GM18502 (cell line): ENCODE measurements at regions not wholly inside any gene's neighbourhood (a gene's known extent, or its start where the extent isn't known, plus 50 kb on each side); places are given as distances from the start of the nearest gene placed in this dataset.
"Not testable (repeated sequence)": the region's sequence is repeated elsewhere in the genome, so short reads cannot be mapped to it uniquely, and the experiment has no call there.

Source experiments
- ATAC-seq: cut with Tn5 transposase; IDR thresholded peaks from one replicate; pipeline ENCODE4 v1.9.1; 2021; ENCODE audit warnings: mild to moderate bottlenecking; ENCODE audit not compliant: unreplicated experiment, poor library complexity

DNA sequence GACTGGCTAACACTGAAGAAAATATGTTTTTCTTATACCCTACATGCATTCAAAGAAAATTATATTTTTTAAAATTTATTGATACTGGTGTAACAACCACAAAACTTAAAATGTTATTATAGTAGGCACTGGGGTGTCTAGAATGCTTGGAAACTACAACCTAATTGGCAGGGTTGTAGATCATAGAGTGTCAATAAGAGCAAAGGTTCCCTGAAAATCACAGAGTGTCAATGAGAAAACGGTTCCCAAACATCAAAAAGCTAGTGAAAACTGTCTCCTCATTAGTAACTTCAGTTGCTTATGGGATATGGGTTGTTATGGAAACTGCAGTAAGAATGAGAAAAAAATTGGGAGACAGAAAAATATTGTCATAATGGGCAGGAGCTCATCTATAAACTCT, 214.4 kb upstream of the CCNG1 start:
- no peak for ATAC-seq

DNA sequence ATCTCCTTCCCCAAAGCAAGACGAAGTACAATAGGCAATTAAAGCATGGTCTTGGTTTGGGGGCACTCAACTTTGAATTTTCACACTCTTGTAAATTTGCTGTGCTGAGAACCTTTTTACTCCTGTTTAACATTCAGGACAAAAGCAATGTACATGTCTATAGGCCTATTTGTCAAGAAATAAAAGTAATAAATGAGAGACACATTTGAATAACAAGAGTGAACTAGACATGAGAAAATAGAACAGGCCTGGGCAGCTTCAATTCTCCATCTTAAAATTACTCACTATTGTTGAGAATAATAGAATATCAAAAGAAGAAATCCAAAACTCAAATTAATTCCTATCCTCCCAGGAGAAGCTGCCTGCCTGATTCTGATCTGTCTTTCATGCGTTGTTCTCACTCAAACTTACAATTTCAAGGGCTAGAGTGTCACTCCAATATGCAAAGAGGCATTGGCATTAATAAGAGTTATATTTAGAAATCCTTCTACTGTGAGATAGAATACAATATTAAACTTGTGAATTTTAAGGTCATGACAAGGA, 192.9 kb upstream of the CCNG1 start:
- no peak for ATAC-seq

DNA sequence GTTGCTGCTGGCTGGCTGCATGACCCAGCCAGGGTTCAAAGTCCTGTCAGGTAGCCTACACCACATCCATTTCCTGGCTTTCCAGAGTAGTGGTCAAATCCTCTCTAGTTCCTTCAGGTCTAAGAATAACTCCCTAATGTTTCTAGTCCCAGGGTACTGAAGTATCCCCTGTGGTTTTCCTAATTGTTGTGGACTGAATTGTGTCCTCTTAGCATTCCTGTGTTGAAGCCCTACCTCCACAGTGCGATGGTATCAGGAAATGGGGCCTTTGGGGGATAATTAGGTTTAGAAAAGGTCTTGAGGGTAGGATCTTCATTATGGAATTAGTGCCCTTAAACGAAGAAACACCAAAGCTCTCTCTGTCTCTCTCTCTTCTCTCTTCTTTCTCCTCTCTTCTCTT, 191.8 kb upstream of the CCNG1 start:
- ATAC-seq, result no peak

DNA sequence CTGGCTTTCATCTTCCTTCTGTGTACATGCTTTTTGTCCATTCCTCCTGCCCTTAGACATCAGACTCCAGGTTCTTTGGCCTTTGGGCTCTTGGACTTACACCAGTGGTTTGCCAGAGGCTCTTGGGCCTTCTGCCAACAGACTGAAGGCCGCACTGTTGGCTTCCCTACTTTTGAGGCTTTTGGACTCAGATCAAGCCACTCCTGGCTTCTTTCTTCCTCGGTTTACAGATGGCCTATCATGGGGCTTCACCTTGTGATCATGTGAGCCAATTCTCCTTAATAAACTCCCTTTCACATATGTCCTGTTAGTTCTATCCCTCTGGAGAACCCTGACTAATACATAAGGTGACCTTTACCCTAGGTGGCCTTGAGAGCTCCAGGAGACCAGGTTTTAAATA, 189.1 kb upstream of the CCNG1 start:
- ATAC-seq, result no peak

DNA sequence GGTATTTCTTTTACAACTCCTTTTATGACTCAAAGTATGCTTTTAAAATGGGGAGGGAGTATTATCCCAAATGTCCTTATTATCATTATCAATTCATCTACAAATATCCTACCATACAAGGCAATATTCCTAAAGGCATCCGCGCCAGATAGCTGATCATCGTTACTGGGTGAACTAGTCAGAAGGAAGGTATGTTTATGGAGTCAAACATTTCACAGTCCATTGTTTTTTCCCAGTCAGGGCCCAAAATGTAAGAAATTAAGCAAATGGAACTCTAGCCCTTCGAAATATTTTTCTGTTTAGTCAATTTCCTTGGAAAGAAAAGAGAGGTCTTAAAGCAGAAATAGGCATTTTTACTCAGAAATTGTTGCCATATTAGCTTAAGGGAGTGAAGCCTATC, 188.5 kb upstream of the CCNG1 start:
- no peak for ATAC-seq

DNA sequence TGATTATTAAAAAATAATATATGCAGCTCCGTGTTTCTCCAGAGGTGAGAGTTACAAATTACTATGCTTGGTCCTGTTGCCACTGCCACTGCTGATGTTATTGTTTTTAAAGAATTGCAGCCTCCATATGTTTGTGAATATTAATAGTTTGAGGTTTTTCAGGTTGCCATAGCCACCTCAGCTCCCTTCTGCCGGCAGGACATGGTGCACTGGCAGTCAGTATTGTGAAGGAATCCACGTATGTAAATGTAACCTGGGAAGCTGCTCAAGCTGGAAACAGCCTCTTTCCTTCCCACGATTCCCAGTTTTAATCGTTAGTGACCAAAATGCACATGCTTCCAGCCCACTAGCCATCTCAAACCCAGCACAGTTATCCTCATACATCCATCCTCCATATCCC, 184.4 kb upstream of the CCNG1 start:
- no peak for ATAC-seq

DNA sequence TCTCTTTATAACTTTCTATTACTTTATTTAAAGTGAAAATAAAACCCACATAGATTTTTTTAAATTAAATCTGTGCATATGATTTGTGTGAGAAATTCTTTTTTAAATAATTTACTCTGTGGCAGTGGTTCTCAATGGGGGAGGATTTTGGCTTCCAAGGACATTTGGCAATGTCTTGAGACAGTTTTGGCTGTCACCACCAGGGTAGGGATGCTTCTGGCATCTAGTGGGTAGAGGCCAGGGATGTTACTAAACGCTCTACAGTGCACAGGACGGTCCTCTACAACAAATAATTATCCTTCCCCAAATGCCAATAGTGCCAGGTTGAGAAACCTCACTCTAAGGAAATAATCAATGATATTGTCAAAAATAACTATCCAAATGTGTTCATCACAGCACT, 177.9 kb upstream of the CCNG1 start:
- no peak for ATAC-seq

DNA sequence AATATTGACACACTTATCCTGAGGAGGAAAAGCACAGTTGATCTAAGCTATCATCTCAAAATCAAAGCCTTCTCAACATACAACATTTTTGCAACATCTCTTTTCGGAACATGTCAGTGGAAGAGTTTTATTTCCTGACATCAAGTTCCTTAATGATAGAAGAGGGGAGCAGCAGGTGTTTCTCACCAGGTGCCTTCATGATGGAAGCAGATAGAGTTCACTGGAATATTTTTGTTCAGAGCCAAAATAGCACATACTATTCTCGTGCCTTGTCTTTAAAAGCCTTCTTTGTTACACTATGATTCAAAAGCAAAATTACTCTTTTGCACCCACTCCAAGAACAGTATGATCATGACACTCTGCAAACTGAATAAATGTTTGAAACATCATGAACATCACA, 176.9 kb upstream of the CCNG1 start:
- ATAC-seq, result no peak

DNA sequence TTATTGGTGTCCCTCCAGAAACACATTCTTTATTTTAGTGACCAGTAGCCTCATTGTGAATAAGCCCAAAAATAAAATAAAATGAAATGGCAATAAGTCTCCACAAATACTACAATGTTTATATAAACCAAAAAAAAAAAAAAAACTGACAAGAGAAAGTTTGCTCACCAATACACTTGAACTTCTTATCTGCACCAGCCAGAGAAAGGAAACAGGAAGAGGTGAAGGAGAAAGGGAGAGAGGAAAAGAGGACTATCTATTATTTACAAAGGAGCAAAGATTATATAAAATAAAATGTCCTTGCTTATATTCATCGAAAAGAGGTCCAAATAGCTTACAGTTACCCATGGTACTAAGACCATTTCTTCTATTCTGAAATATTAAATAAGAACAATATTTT, 176.4 kb upstream of the CCNG1 start:
- no peak for ATAC-seq

DNA sequence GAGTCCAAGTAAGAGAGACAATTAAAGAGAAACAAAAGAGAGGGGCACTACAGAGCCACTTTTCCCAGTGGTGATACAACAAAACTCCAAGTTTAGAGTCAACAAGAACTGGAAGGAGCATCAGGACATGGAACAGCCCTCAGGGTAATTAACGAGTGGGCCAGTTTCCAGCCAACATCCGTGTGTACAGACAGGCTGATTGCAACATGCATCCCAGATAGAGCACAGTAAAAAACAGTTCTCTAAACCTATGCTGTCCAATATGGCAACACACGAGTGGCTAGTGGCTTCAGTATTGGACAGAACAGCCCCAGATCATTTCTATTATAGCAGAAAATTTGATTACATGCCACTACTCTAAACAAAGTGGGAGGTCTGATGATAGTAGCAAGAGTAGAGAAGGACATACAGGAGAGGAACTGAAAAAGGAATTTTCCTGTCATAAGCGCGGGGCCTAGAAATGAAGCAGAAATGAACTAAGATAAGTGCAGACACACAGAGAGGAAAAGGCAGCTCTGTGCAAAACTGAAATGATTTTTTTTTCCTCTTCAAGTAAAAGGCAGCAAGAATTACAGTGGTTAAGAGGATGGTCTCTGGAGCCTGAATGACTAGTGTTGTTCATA, 175.6 kb upstream of the CCNG1 start:
- no peak for ATAC-seq

DNA sequence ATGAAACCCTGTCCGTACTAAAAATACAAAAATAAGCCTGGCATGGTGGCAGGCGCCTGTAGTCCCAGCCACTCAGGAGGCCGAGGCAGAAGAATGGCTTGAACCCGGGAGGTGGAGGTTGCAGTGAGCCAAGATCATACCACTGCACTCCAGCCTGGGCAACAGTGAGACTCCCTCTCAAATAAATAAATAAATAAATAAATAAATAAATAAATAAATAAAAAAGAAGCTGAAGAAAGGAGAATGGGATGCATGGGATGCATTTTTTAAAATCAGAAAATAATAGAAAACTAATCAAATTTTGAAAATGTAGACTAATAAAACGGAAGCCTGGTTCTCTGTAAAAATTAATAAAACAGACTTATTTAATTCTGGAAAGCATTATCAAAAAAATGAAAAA, 171.1 kb upstream of the CCNG1 start:
- ATAC-seq, result not testable (repeated sequence)

DNA sequence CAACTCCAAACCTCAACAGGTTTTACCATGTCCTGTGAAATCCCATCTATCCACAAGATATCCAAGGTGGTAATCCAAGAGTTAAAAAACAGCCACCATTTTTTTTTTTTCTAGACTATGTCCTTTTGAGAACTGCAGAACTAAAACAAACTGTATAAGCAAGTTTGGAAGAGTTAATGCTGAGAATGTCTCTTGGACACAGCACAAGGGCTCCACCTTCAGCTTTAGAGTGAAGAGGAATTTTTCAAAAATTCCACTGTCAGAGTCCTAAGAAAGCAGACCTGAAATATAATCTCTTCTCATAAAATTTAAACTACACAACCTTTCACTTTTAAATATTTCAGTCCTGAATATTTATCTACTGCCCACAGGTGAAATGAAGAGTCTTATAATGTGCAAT, 167.8 kb upstream of the CCNG1 start:
- ATAC-seq, result no peak

DNA sequence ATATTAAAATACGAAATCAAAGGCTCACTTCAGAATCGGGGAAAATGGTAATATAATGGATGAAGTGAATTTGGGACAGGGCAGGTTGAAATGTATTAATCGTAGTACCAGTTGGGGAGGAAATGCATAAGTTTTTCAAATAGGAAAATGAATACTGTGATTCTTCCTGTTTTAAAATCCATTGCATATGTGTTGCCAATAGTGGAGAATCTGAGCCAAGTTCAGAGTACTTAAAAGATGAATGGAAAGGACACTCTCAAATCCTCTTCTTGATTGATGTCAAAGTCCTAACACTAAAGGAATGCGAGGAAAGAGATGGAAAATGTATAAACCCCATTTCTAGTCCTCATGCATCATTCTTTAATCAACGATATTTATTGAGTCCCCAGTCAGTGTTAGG, 160.9 kb upstream of the CCNG1 start:
- ATAC-seq, result no peak

DNA sequence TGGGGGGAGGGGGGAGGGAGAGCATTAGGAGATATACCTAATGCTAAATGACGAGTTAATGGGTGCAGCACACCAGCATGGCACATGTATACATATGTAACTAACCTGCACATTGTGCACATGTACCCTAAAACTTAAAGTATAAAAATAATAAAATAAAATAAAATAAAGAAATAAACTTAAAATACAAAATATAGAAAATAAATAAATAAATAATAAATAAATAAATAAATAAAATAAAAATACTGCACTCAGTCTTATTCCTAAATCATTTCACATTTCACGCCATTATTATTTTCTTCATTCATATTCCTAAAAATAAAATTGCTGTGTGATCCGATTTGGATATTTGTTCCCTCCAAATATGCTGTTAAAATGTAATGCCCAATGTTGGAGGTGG, 156.5 kb upstream of the CCNG1 start:
- ATAC-seq, result not testable (repeated sequence)

DNA sequence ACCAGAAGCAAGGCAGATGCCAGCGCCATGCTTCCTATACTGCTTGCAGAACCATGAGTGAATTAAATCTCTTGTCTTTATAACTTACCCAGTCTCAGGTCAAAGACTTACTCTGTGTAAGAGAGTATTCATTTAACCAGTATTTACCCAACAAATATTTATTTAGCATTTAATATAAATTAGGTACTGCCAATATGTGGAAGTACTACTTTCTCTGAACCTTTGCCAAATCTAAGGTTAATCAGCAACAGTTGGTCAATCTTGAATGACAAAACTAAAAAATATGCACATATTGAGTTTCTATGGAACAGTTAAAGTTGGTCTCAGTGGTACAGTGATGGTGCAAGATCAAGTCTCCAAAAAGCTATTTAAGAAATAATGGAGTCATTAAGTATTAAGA, 155.9 kb upstream of the CCNG1 start:
- no peak for ATAC-seq

DNA sequence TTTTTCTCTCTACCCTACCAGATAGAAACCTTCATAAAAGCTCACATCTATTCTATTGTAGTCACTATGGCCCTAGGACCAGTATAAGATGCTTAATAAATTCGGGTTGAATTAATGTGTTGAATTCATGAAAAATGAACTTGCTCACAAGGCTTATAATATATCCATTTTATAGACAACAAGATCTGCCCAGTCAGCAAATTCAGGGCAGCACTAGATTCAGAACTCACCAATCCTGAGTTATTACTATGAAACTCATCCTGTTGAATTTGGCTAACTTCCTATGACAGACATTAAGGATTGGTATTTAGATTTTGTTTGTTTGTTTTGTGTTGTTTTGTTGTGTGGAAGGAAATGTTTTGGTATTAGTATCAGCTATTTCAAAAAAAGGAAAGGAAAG, 143.6 kb upstream of the CCNG1 start:
- ATAC-seq, result no peak

DNA sequence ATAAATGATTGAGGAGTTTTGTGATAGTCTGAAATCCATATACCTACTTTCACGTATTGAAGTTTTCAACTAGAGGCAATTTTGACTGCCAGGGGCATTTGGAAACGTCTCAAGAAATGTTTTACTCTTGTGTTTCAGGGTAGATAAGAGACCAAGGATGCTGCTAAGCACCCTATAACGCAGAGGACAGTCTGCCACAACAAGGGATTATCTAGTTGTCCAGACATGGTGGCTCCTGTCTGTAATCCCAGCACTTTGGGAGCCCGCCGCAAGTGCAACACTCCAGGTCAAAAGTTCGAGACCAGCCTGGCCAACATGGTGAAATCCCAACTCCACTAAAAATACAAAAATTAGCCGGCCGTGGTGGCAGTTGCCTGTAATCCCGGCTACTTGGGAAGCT, 133.7 kb upstream of the CCNG1 start:
- no peak for ATAC-seq

DNA sequence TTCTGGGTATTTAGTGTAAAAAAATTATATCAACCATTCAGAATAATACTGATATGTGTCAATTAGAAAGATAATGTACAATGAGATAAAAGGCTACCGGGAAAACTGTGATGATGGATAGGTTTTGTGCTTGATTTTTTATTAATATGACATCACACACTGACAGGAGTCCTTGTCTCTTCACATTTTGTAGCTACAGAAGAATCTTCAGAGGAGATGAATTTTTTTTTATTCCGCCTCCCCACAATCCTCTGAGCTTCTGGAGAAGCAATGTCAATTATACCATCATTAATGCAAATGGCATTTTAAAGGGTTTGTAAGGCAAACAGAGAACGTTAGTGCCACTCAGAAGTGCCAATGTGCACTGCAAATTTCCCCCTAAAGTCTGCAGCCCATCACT, 131.7 kb upstream of the CCNG1 start:
- no peak for ATAC-seq

DNA sequence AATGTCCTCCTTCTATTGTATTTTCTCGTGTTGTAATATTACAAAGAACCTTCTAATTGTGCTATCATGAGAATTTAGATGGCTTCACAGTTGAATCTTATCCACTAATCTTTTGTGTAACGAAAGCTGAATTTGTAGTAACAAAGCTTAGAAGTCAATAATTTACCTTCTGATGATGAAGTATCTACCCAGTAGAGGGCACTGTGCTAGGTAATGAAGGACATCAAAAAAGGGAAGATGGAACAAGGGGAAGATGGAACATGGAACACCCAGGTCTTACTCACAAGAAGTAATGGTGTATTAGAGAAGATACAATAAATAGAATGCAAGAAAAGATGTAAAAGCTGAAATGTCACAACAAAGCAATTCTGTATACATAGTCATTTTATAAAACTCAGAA, 131.0 kb upstream of the CCNG1 start:
- peak; percentile 59 for ATAC-seq

DNA sequence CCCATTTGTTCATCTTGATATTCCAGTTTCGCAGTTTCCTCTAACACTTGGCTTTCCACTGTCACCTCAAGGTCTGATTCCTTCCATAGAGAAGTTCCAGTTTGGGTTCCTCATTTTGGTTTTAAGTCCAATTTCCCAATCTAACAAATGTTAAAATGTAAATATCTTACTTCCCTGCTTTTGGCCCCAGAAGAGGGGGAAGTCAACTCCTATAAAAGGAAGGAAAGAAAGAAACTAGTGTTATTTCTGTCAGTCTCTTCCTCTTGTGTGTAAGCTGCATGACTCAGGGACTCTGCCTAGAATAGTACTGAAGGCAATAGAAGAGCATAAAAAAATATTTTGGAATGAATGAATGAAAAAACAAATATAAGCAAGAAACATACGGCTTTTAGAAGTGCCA, 127.5 kb upstream of the CCNG1 start:
- no peak for ATAC-seq

DNA sequence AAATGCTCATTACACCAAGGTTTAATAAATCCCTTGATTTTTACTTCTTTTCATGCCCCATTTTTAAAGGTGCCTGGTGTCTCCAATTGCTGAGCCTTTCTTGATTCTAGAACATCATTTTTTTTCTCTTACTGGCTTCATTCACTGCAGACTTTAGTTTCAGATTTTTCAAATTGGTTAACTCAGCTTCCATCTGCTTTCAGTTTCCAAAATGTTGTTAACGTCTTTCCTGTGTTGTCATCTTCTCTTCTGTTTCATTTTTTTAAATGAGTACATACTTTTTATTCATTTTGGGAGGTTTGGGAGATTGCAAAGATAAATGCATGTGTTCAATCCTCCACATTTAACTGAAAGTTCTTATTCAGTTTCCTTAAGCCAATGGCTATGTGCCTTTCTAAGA, 126.4 kb upstream of the CCNG1 start:
- no peak for ATAC-seq

DNA sequence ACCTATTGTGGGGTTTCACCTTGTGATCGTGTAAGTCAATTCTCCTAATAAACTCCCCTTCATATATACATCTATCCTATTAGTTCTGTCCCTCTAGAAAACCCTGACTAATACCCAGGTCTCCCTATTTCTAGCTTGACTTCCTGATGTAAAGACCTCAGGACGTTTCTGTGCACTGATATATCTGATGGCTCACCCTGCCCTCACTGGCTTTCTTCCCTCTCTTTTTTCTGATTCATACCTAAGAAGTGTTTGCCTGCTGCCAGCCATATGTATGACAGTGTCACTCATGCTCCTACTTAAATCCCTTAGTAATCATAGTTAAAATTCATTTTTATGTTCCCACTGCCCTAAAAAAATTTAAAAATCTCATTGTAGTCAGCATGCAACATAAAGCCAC, 124.8 kb upstream of the CCNG1 start:
- ATAC-seq, result no peak

DNA sequence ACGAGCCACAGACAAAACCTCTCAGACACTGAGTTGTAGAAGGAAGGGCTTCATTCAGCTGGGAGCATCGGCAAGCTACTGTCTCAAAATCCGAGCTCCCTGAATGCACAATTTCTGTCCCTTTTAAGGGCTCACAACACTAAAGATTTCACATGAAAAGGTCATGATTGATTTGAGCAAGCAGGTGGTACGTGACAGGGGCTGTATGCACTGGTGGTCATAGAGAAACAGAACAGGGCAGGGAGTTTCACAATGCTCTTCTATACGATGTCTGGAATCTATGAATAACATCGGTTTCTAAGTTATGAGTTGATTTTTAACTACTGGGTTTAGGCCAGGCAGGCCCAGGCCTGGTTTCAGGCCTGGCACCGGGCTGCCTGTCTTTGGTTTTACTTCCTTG, 124.3 kb upstream of the CCNG1 start:
- not testable (repeated sequence) for ATAC-seq
